Spleen (tissue), 7 donors: ENCODE measurements at regions not wholly inside any gene's neighbourhood (a gene's known extent, or its start where the extent isn't known, plus 50 kb on each side); places are given as distances from the start of the nearest gene placed in this dataset.

ENCODE experiments used
- POLR2A ChIP-seq, 3 donors: fragments of 450-650 bp; IDR thresholded peaks; one replicate each; pipeline ENCODE4 v1.5.1; 2017; ENCODE audit warnings: antibody characterized with exemption in 3 of 3, mild to moderate bottlenecking in 1 of 3
- POLR2AphosphoS5 ChIP-seq, 3 donors: sonication (generic); formaldehyde crosslinking; IDR thresholded peaks; one replicate each; pipeline ENCODE4 v1.5.1; 2017; ENCODE audit warnings: antibody characterized with exemption in 3 of 3
- TF ChIP-seq, protein P1 (sequence below), 11 experiments: fragments of 200-600 bp in 7 of 11; fragments of 450-650 bp in 4 of 11; sonication (generic) in 4 of 11; IDR thresholded peaks in 8 of 11; conservative IDR thresholded peaks in 3 of 11; 1 replicate in 7 of 11; 2 replicates in 4 of 11; pipeline versions ENCODE4 v1.4.0 to v1.8.0; 2016 to 2021; ENCODE audit warnings: antibody characterized with exemption in 11 of 11, inconsistent platforms in 4 of 11, mild to moderate bottlenecking in 1 of 11
- donor health status: DM: no; HTN: no; CAD: no; lungs with moderate emphysema.
- donor health status: DM: no; HTN: no; CAD: no.
- donor health status: DM: no; HTN: no; CAD: no.

- no peak for TF ChIP-seq POLR2AphosphoS5 (IDR thresholded peaks at IDR 0.05)
- TF ChIP-seq, protein P1, sequence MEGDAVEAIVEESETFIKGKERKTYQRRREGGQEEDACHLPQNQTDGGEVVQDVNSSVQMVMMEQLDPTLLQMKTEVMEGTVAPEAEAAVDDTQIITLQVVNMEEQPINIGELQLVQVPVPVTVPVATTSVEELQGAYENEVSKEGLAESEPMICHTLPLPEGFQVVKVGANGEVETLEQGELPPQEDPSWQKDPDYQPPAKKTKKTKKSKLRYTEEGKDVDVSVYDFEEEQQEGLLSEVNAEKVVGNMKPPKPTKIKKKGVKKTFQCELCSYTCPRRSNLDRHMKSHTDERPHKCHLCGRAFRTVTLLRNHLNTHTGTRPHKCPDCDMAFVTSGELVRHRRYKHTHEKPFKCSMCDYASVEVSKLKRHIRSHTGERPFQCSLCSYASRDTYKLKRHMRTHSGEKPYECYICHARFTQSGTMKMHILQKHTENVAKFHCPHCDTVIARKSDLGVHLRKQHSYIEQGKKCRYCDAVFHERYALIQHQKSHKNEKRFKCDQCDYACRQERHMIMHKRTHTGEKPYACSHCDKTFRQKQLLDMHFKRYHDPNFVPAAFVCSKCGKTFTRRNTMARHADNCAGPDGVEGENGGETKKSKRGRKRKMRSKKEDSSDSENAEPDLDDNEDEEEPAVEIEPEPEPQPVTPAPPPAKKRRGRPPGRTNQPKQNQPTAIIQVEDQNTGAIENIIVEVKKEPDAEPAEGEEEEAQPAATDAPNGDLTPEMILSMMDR (IDR thresholded peaks at IDR 0.05 in 8 of 11, conservative IDR thresholded peaks at IDR 0.05 in 3 of 11): no peak
- no peak for TF ChIP-seq POLR2A (IDR thresholded peaks at IDR 0.05)
These were observed 140.1 kb upstream of the NFIA start for GRCh38 chr1:60942291-60942690.
